NCI-H2081 (cell line): ENCODE measurements at regions not wholly inside any gene's neighbourhood (a gene's known extent, or its start where the extent isn't known, plus 50 kb on each side); places are given as distances from the start of the nearest gene placed in this dataset.
"Not testable (repeated sequence)": the region's sequence is repeated elsewhere in the genome, so short reads cannot be mapped to it uniquely, and the experiment has no call there.

Experiments used
- DNase-seq, 2 experiments: peaks; one replicate each; lab custom pipeline; 2025; lab: John Stamatoyannopoulos, UW

GRCh38 chr2:176569574-176569973 is 300.3 kb downstream of the MTX2 start:
- no peak for DNase-seq

DNA sequence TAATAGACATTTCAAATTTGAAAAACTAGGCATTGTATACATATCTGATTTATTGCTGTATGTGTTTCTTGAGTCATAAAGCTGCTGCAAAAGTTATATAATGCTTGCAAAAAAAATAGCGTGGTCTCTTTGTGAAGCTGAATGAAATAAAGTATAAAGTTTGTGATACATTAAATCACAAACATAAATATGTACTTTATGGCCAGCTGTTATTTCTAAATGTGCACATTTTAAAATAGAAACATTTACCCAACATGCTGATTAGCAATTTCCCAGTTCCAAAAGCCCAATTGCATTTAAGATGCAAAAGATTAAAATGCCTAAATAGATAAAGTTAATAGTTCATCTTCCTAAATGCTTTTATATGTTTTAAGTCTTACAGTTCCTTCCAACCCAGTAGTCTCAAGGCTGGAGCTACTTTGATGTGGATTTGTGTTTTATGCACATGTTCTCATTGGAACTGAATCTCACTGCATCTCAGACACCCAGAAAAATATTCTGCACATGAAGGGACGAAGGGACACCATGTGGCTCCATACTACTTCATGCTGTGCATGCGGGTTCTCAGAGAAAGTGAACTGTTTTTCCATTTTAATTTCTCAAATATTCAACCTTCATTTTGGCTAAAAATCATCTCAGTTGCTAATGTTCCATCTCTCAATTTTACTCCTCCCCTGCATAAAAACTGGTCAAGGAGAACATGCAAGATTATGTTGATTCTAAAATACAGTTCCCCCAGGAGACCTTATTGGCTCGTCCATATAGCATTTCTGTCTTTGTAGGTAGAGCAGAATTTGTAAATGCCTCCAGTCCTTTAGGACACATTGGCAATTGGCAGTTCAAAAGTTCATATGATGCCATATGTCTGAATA is 304.6 kb downstream of the MTX2 start:
- DNase-seq = no peak

DNA sequence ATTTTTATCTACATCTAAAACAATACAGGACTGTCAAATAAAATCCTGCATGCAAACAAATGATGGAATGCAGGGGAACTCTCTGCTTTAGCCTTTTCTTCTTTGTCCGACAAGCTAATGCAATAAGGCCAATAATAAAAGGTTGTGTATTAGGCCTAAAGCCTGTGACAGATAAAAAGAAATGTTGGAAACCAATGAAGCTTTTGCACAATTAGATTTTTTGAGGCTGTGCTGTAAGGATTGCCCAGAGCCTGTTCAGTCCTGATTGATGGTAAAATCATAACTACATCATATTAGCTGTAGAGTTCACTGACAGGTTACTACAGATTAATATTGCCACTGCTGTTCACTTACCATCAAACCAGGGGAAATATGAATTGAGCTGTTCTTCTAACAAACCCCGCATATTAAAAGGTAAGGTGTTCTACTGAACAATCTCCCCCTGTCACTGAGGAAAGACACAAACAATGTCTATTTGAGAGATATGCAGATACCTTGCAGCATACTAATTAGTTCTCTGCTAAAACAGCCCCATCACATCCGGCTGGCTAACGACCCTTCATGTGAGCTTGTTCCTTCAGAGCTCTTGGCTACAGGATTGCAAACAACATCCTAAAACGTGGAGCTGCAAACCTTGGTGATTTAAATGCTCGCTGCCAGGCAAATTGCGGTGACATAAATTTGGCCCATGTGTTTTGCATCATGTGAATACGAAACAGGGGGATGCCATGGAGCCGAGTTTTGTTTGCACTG is 305.4 kb downstream of the MTX2 start:
- DNase-seq = no peak

DNA sequence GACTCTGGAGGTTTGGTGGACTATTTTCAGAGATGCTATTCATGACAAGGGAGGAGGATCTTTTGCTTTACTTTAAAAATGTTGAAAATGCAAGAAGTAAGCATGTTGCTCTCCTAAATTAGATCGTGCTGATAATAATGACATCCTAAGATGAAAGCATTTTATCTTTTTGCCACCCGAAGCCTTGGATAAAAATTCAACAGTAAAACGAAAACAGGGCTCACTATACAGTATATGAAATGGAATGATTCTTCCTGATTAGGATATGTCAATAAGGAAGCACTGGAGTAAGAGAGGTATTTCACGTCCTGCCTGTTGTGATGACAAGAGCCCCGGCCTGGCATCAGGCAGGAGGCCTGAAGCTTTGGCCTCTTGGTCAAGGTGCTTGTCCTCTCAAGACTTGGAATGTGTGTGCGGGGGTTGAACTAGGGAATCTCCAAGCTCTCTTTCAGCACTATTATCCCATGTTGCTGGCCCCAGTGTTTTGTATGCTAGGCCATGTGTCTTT is 306.0 kb downstream of the MTX2 start:
- DNase-seq = no peak

GRCh38 chr2:176577054-176577453 is 307.8 kb downstream of the MTX2 start:
- no peak for DNase-seq

DNA sequence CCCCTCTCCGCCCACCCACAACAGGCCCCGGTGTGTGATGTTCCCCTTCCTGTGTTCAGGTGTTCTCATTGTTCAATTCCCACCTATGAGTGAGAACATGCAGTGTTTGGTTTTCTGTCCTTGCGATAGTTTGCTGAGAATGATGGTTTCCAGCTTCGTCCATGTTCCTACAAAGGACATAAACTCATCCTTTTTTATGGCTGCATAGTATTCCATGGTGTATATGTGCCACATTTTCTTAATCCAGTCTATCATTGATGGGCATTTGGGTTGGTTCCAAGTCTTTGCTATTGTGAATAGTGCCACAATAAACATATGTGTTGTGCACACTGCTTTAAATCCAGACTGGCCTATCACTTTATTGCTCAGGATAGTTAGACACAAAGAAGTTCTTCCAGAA is 309.1 kb downstream of the MTX2 start:
- not testable (repeated sequence) for DNase-seq

DNA sequence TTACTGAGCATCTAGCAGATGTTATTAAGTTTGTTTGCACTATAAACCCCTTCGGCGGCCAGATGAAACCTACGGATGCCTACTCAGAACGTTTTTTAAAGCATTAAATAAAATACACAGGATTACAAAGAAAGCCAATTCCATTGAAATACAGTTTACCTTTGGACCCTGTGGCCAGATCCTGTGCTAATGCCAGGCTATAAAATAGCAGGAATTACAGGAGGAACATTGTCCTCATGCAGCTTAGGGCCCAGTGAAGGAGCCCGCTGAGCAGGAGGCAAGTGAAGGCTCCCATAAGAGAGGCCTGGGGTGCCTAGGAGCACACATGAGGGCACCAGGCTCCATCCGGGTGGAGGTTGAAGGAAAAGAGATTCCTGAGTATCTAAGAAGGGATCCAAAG is 310.4 kb downstream of the MTX2 start:
- DNase-seq = no peak

- no peak for DNase-seq
These were observed 312.4 kb downstream of the MTX2 start for GRCh38 chr2:176581557-176582165.

DNA sequence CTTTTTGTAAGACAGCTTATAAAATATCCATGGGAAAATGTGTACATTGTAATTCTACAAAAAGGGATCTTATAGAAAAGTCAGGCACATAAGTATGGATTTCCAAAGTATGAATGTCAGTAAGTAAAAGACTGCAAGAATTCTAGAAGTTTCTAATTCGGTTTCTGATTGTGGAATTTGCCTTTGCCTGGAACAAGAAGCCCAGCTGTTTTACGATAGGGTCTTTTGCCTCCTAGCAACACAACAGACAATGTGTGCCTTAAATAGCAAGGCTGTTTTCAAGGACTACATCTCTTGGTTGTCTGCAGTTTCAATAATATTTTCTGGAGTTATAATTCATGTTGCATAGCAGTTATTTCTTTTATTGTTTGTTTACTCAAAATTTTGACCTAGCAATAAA is 312.9 kb downstream of the MTX2 start:
- DNase-seq = no peak

DNA sequence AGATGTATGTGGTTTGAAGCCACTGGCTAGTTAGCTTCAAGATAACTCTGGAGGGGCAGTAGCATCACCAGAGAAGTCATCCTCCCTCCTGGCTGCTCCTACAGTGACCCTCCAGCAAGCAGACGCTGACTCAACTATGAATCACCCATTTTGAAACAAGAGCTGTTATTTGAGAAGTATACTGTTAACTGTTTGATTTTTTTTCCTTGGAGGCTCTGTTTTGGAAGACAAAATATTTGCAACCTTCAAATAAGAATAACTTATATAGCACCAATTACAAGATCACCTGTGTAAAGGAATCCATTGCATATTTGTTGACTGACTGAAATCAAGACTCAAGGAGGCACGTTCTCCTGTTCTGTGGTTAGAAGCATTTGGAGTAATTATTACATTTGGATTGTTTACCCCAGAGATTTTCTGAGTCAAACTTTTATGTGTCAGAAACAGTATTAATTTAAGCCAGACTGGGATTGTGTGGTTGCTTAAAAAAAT is 313.8 kb downstream of the MTX2 start:
- DNase-seq = no peak

- DNase-seq = no peak
These were observed 314.4 kb downstream of the MTX2 start for GRCh38 chr2:176583607-176584006.

DNA sequence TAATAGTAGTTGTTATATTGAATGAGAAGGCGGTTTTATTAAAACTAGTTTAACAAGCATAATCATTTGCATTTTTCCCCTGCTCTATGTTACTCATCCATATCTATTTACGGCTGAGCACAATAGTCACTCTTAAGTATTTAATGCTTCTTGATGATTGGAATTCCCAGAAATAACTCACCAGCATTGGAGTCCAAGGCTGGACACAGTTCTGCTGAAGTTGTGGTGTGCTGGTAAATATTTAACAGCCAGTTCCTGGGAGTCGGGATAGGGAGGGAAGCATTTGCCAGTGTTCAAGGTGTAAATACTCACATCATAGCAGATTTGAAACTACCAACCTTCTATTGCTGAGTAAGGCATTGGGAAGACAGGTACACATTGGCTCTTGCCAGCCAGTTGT is 315.1 kb downstream of the MTX2 start:
- DNase-seq = no peak

DNA sequence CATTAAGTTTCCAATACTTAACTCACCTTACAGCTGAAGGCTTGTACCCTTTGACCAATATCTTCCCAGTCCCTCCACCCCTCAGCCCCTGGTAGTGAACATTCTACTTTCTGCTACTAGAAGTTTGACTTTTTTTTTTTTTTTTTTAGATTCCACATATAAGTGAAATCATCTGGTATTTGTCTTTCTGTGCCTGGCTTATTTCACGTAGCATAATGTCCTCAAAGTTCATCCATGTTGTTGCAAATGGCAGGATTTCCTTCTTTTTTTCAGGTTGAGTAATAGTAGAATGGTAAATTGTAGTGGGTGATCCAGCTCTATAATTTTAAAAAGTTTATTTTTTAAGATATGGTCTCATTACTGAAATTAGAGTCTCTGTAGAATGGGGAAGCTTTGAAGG is 316.0 kb downstream of the MTX2 start:
- DNase-seq = no peak

DNA sequence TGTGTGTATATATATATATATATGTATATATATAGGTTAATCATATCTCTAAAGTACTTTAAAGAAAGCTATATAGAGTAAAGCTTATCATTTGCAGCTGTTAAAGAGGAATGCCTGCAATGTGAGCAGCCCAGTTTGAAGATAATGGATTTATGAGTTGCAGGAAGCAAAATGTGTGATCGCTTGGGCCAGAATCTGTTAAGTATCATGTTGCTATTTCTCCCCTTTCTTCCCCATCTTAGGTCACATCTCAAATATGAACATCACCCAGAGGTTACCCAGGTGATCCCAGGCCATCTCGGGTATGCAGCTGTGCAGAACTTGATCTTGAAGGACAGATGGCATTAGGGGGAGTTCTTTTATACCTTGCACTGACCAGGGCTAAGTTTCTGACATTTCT is 316.5 kb downstream of the MTX2 start:
- DNase-seq = no peak

DNA sequence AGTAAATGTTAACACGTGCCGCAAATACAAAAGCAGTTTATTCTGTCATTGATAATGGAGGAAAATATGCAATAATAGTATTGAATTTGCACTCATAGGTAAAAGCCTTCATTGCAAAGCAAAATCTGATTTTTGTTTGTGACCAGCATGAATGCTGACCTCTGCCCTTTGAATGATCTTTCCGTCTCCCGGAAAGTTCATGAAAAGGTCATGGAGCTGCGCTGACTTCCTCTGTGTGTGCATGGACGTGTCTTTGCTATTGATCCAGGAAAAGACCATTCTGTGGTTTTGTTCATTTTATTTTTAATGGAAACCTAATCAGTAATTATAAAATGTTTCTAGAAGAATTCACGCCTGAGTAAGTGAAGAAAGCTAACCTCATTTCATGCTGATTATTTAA is 320.0 kb downstream of the MTX2 start:
- DNase-seq = no peak

DNA sequence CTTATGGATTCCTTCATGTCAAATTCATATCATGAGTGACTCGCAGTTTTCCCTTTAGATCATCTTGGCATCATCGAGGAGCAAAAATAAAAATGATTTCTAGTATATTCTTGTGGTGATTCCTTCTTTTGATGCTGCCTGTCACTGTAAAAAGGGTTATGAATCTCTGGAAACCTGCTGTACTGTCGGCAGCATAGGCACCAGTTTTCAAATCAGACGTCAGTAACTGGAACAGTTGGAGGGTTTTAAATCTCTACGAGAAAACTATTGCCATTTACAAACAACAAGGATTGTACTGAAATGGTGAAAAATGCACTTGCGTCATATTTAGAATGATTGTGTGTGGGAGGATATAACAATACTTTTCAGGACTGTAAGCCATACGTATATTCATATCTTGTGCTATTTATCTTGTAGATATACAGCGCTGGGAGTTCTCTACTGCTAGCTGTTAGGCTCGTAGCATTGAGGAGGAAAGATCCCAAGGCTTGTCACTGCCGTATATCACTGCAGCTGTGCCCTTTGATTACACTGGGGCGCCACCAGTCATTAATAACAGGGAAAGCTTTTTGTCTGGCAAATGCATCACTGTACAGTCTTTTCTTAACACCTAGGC is 320.7 kb downstream of the MTX2 start:
- DNase-seq = no peak

- DNase-seq = no peak
These were observed 323.0 kb downstream of the MTX2 start for GRCh38 chr2:176592216-176592615.

GRCh38 chr2:176595986-176596385 is 326.7 kb downstream of the MTX2 start:
- DNase-seq = peak in 1 of 2 experiments; percentile 9

DNA sequence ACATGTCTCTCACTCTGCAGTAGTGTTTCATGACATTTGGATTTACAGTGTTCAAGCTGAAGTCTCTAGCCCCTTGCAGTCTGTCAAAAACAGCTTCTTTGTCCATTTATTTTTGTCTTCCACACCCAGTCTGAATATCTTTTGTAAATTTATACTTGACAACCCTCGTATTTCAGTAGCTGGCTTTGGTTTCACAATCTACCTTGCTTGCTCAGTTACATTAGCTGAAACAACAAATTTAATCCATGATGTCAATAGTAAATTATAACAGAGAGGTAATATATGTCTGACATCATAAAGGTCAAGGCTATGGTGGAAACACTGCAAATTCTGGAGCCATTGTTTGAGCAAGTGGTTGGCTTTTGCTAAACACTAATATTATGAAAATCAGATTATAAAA is 328.7 kb downstream of the MTX2 start:
- no peak for DNase-seq

DNA sequence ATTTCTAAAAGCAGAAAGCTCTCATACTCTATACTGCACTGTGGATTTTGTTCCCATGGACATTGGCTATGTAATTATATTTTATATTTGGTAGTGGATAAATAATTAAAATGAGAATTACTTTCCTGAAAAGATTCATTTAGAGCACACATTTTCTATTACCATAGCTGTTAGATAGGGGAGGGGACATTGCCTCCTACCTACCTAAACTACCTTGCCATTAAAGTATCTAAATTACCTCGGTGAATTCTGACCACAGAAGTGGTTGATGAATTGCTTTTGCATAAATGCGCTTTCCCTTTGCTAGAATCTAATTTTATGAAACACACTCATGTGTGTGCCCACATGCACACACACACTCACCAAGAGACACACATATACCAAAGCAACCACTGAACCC is 329.1 kb downstream of the MTX2 start:
- DNase-seq = no peak

DNA sequence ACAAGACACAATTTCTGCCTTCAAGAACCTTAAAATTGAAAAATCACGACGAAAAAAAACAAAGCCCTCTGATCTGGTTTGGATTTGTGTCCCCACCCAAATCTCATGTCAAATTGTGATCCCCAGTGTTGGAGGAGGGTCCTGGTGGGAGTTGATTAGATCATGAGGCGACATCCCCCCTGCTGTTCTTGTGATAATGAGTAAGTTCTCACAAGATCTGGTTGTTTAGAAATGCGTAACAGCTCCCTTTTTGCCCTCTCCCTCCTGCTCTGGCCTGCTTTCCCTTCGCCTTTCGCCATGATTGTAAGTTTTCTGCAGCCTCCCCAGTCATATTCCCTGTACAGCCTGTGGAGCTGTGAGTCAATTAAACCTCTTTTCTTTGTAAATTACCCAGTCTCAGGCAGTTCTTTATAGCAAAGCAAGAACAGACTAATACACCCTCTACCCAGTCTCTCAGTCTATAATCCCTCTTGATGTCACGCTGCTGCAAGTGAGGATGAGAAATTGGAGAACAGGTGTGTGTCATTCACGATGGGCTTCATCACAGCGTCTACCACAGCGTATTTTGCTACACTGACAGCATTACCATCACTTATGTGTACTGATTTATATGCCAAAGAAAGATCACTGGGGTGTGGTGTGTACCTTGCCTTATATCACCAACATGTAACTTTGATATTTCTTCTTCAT is 330.7 kb downstream of the MTX2 start:
- DNase-seq = no peak

DNA sequence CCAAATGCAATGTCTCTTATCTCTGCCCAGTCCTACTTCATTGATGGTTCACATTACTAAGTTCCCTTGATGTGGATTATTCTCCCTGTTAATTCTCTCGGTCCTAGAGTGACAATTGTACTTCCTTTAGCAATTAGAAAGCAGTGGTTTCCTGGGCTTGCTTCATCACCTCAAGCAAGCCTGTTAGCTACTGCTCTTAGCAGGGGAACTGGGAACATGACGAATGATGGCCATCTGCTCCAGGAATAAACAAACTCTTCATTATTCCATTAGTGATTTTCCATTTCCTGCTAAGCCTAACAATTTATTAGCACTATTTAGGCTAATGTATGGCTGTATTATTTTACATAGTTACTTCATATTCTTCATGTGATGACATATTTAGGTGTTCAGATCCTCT is 331.8 kb downstream of the MTX2 start:
- DNase-seq = no peak
